Bronchial epithelial cell (primary cell): ENCODE measurements at regions not wholly inside any gene's neighbourhood (a gene's known extent, or its start where the extent isn't known, plus 50 kb on each side); places are given as distances from the start of the nearest gene placed in this dataset.

Experiments used
- DNase-seq: peaks from one replicate; pipeline ENCODE4 v3.0.0-alpha.2; 2010; ENCODE audit warnings: low read depth
- FAIRE-seq: peaks from 2 replicates; lab custom pipeline; 2011; peaks lifted over from hg19 to GRCh38; lab: Jason Lieb, UNC
- H3K27me3 ChIP-seq: 2 replicates; pipeline ENCODE4 v1.5.1; 2011; ENCODE audit warnings: low read length; ENCODE audit not compliant: control insufficient read depth, insufficient read depth
- H3K36me3 ChIP-seq: 2 replicates; pipeline ENCODE4 v1.5.1; 2011; ENCODE audit warnings: low read length; ENCODE audit not compliant: control insufficient read depth, insufficient read depth
- H3K4me3 ChIP-seq: 2 replicates; pipeline ENCODE4 v1.5.1; 2011; ENCODE audit warnings: mild to moderate bottlenecking, low read depth, low read length, control low read depth
- CTCF ChIP-seq: IDR thresholded peaks from 2 replicates; pipeline ENCODE4 v1.5.1; 2011; ENCODE audit warnings: mild to moderate bottlenecking, moderate library complexity, low read length, control low read depth, inconsistent platforms; ENCODE audit not compliant: insufficient read depth, severe bottlenecking

- Histone ChIP-seq H3K4me3 (no peak overlapping the region), H3K36me3 (no peaks in the 10 kb centered on the region), H3K27me3 (no peaks in the 10 kb centered on the region)
- no peak for TF ChIP-seq CTCF
- FAIRE-seq, result no peak
- no peak for DNase-seq
Observed at GRCh38 chr16:7992616-7993015, 597.7 kb downstream of the TMEM114 start.

- no peak overlapping the region for H3K4me3 ChIP-seq
- no peak for FAIRE-seq
- TF ChIP-seq CTCF, result no peak
- no peaks in the 10 kb centered on the region for H3K36me3 ChIP-seq
- DNase-seq, result no peak
- H3K27me3 ChIP-seq, result no peaks in the 10 kb centered on the region
Observed at GRCh38 chr16:7990626-7991260, 599.6 kb downstream of the TMEM114 start.

- TF ChIP-seq CTCF, result no peak
- Histone ChIP-seq H3K36me3 (no peaks in the 10 kb centered on the region), H3K4me3 (no peak overlapping the region), H3K27me3 (no peaks in the 10 kb centered on the region)
- FAIRE-seq (no peak), DNase-seq (no peak)
Observed at GRCh38 chr16:7983676-7984075, 606.6 kb downstream of the TMEM114 start.

- TF ChIP-seq CTCF, result no peak
- Histone ChIP-seq H3K27me3 (no peaks in the 10 kb centered on the region), H3K4me3 (no peak overlapping the region), H3K36me3 (no peaks in the 10 kb centered on the region)
- FAIRE-seq (no peak), DNase-seq (no peak)
Observed at GRCh38 chr16:7980133-7980483, 610.2 kb downstream of the TMEM114 start.

- H3K27me3 ChIP-seq, result no peaks in the 10 kb centered on the region
- FAIRE-seq, result no peak
- TF ChIP-seq CTCF, result no peak
- no peak overlapping the region for H3K4me3 ChIP-seq
- DNase-seq, result no peak
- no peaks in the 10 kb centered on the region for H3K36me3 ChIP-seq
Observed at GRCh38 chr16:7979448-7980132, 610.7 kb downstream of the TMEM114 start.
